Fibroblast of pulmonary artery (primary cell): ENCODE measurements at regions not wholly inside any gene's neighbourhood (a gene's known extent, or its start where the extent isn't known, plus 50 kb on each side); places are given as distances from the start of the nearest gene placed in this dataset.

ENCODE experiments used
- DNase-seq: peaks from one replicate; pipeline ENCODE4 v3.0.0-alpha.2; 2010; ENCODE audit warnings: low read depth
- H3K4me3 ChIP-seq: replicated peaks from 2 replicates; pipeline ENCODE4 v1.5.1; 2011; ENCODE audit warnings: low read depth, mild to moderate bottlenecking, control low read depth, low read length, moderate library complexity
- TF ChIP-seq, protein P1 (sequence below): IDR thresholded peaks from 2 replicates; pipeline ENCODE4 v1.5.1; 2011; ENCODE audit warnings: mild to moderate bottlenecking, control low read depth, low read length, inconsistent platforms; ENCODE audit errors: missing control alignments

DNA sequence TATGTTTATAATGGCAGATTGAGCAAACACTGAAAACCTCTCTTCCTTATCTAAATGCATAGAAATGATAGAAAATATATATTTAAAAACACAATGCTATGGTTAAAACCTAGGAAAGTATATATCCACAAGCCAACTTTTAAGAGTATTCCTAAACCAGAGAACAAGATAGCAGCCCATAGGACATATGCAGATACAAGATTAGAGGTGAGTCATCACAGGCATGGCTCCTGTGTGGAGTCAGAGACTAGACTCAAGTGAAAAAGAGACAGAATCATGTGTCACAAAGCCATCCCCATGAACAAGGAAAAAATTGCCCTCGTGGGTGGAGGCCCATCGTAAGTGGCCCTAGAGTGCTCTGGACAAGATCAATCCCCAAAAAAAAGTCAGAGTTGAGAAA, 199.4 kb upstream of the PPP2R3A start:
- no peak overlapping the region for H3K4me3 ChIP-seq
- DNase-seq: no peak
- TF ChIP-seq, protein P1, sequence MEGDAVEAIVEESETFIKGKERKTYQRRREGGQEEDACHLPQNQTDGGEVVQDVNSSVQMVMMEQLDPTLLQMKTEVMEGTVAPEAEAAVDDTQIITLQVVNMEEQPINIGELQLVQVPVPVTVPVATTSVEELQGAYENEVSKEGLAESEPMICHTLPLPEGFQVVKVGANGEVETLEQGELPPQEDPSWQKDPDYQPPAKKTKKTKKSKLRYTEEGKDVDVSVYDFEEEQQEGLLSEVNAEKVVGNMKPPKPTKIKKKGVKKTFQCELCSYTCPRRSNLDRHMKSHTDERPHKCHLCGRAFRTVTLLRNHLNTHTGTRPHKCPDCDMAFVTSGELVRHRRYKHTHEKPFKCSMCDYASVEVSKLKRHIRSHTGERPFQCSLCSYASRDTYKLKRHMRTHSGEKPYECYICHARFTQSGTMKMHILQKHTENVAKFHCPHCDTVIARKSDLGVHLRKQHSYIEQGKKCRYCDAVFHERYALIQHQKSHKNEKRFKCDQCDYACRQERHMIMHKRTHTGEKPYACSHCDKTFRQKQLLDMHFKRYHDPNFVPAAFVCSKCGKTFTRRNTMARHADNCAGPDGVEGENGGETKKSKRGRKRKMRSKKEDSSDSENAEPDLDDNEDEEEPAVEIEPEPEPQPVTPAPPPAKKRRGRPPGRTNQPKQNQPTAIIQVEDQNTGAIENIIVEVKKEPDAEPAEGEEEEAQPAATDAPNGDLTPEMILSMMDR: no peak

DNA sequence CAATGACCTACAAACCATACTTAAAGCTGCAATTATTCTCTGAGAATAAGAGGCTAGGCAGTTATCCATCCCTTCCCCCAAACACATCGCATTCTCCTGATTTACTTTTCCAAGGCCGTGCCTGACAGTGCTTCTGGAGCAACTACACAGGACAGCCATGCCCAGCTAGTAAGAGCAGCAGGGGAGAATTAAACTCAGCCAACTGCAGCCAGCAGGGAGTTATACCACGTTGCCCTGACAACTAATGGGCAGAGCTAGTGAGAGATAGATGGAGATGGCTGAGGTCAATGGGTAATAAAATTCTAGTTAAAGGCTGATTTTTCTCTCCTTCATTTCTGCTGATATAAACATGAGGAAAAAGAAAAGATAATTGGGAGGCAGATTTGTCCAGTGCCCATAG, 193.8 kb upstream of the PPP2R3A start:
- no peak for DNase-seq
- TF ChIP-seq, protein P1: no peak
- no peak overlapping the region for H3K4me3 ChIP-seq

DNA sequence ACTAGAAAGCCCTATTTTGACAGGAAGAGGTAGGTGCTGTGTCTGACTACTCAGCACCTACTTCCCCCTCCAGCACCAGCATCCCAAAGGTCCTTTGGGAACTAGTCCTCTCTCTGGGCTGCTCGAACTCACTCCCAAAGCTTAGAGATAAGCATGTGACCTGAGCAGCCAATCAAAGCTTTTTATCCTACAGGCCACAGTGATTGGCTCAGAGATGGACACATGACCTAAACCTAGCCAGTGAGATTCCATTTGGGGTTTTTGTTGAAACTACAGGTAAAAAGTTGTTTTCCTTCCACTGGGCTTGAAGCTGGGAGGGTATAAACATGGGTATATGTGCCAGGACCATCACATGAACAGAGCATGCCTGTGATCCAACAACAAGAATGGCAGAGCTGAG, 186.5 kb upstream of the PPP2R3A start:
- no peak overlapping the region for H3K4me3 ChIP-seq
- DNase-seq: no peak
- TF ChIP-seq, protein P1: no peak

DNA sequence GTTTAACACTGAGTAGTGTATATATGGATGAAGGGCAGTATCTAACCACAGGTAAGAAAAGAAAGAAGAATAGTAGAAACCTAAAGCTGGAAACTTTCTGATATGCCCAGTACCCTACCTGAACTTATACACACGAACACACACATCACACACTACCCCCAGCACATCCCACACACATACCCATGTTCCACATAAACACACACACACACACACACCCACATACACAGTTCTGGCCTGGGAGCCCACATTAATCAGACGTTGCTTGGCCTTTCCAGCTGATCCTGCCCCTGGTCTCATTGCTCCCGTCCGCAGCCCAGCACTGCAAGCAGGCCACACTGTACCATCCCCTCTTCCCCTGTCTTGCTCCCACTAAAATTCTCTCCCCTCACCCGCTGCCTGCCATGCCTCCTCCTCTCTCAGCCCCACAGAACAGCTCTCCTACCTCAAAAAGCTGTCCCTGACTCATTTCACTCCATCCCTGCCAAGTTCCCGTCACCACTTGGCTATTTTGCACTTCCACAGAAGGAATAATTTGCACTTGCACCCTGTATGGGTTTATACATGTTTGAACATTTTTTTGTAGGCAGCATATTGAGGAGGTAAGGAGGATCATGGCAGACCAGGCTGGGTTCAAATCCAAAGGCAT, 185.8 kb upstream of the PPP2R3A start:
- TF ChIP-seq, protein P1: no peak
- H3K4me3 ChIP-seq: no peak overlapping the region
- no peak for DNase-seq

DNA sequence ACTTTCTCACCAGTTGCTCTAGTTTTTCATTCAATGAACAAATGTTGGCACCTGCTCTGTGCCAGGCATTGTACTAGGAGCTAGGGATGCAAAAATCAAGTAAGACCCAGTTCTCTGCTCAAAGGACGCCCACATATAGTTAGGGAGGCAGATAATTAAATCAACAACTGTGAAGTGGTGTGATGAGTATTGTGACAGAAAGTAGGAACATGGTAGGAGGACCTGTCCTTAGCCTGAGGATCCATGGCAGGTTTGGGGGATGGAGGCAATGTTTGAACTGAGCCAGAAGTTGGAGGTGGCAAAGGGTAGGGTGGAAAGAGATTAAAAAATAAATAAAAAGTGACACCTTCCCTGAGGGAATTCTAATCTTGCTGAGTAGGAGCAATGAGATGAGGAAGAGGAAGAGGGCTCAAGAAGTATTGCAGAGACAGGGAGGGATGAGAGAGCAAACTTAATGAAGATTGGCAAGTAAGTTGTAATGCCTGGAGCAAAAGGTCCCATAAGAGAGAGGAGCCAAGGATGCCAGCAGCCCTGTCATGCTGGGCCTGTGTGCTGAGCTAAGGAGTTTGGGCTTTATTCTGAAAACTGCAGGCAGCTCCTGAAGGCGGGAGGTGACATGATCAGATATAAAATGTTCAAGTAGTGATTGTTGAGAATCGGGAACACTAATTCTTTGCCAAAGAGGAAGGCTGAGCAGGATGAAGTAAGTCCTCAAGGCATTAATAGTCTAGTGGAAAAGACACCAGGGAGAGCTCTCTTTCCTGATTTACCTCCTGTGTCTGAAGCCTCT, 184.3 kb upstream of the PPP2R3A start:
- TF ChIP-seq, protein P1: no peak
- no peak overlapping the region for H3K4me3 ChIP-seq
- no peak for DNase-seq

DNA sequence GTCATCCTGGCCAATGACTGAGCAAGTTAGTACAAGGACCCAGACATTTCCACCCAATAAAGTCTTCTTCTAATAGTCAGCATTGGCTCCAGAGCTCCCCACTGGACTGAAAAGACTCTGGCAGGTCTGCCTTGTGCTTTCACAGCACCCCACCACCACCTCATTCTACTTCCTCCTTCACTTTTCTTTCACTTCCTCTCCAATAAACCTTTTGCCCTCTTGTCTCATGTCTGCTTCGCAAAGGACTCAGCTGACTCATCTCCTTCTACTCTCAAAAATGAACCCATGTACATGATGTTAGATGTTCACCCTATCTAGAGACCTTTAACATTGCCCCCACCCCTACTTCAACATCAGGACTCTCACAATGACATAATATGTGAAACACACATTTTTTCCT, 181.0 kb upstream of the PPP2R3A start:
- TF ChIP-seq, protein P1: no peak
- no peak for DNase-seq
- no peak overlapping the region for H3K4me3 ChIP-seq
